Breast epithelium (tissue), 4 donors: ENCODE measurements at regions not wholly inside any gene's neighbourhood (a gene's known extent, or its start where the extent isn't known, plus 50 kb on each side); places are given as distances from the start of the nearest gene placed in this dataset.

ENCODE experiments used
- DNase-seq, 2 donors: peaks; one replicate each; pipeline ENCODE4 v3.0.0-alpha.2; 2019; ENCODE audit warnings: low spot score in 2 of 2
- H3K27ac ChIP-seq, 2 donors: fragments of 200-600 bp; sonication (generic) in 1 of 2; one replicate each; pipeline ENCODE4 v1.5.1; 2016 to 2019; ENCODE audit warnings: mild to moderate bottlenecking in 1 of 2
- H3K27me3 ChIP-seq, 2 donors: fragments of 200-600 bp; sonication (generic) in 1 of 2; one replicate each; pipeline versions ENCODE4 v1.5.1 to v1.6.0; 2017 to 2019; ENCODE audit warnings: control low read depth in 1 of 2, mild to moderate bottlenecking in 1 of 2
- H3K36me3 ChIP-seq: fragments of 200-600 bp; one replicate; pipeline ENCODE4 v1.5.1; 2019
- H3K4me1 ChIP-seq, 2 donors: fragments of 200-600 bp; sonication (generic); one replicate each; pipeline ENCODE4 v1.5.1; 2016 to 2019; ENCODE audit warnings: control low read depth in 1 of 2
- H3K4me3 ChIP-seq, 3 donors: fragments of 200-600 bp; sonication (generic); 1 replicate in 2 of 3; 2 replicates in 1 of 3; pipeline ENCODE4 v1.5.1; 2016 to 2019; ENCODE audit warnings: mild to moderate bottlenecking in 3 of 3, moderate library complexity in 2 of 3
- H3K9me3 ChIP-seq, 2 donors: fragments of 200-600 bp; sonication (generic) in 1 of 2; one replicate each; pipeline ENCODE4 v1.5.1; 2016 to 2019; ENCODE audit warnings: control low read depth in 1 of 2
- POLR2A ChIP-seq: fragments of 450-650 bp; IDR thresholded peaks from one replicate; pipeline ENCODE4 v1.6.1; 2016; ENCODE audit warnings: antibody characterized with exemption, mild to moderate bottlenecking, moderate library complexity
- POLR2AphosphoS5 ChIP-seq, 3 donors: sonication (generic); formaldehyde crosslinking; IDR thresholded peaks; one replicate each; pipeline ENCODE4 v1.6.1; 2017; ENCODE audit warnings: antibody characterized with exemption in 3 of 3
- intact Hi-C: fragments of 100-400 bp; cut with DNase I; formaldehyde crosslinking; loops from one replicate; pipeline ENCODE4 v1.15.1; 2023; ENCODE audit warnings: low total_unique reads
- TF ChIP-seq, protein P1 (sequence below), 3 donors: fragments of 450-650 bp; IDR thresholded peaks; one replicate each; pipeline ENCODE4 v1.5.1; 2016 to 2017; ENCODE audit warnings: antibody characterized with exemption in 3 of 3, mild to moderate bottlenecking in 3 of 3, moderate library complexity in 3 of 3

DNA sequence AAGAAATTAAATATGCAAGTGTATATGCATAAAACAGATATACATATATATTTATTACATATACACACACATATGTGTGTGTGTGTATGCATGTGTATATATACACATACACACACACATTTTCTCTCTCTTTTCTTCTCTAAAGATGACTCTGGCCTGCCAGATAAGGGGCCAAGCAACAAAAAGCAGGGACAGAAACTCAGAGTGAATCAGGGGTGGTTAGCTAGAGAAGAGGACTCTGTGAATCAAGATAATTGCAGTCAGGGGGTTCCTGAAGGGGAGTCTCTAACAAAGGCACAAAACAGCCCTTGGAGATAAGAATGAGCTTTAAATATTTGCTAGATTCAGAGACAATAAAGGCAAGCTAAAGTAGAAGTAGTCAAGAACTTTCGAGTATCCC lies 650.5 kb downstream of the UTRN start:
- Histone ChIP-seq H3K27ac (no peak overlapping the region), H3K27me3 (no peaks in the 10 kb centered on the region), H3K36me3 (no peaks in the 10 kb centered on the region), H3K9me3 (no peaks in the 10 kb centered on the region), H3K4me1 (no peaks in the 10 kb centered on the region), H3K4me3 (no peak overlapping the region)
- DNase-seq, result no peak
- TF ChIP-seq, protein P1, sequence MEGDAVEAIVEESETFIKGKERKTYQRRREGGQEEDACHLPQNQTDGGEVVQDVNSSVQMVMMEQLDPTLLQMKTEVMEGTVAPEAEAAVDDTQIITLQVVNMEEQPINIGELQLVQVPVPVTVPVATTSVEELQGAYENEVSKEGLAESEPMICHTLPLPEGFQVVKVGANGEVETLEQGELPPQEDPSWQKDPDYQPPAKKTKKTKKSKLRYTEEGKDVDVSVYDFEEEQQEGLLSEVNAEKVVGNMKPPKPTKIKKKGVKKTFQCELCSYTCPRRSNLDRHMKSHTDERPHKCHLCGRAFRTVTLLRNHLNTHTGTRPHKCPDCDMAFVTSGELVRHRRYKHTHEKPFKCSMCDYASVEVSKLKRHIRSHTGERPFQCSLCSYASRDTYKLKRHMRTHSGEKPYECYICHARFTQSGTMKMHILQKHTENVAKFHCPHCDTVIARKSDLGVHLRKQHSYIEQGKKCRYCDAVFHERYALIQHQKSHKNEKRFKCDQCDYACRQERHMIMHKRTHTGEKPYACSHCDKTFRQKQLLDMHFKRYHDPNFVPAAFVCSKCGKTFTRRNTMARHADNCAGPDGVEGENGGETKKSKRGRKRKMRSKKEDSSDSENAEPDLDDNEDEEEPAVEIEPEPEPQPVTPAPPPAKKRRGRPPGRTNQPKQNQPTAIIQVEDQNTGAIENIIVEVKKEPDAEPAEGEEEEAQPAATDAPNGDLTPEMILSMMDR (IDR thresholded peaks at IDR 0.05), result no peak
- TF ChIP-seq POLR2AphosphoS5 (IDR thresholded peaks at IDR 0.05), result no peak
- no peak for TF ChIP-seq POLR2A
- intact Hi-C loops, result no loop called here

DNA sequence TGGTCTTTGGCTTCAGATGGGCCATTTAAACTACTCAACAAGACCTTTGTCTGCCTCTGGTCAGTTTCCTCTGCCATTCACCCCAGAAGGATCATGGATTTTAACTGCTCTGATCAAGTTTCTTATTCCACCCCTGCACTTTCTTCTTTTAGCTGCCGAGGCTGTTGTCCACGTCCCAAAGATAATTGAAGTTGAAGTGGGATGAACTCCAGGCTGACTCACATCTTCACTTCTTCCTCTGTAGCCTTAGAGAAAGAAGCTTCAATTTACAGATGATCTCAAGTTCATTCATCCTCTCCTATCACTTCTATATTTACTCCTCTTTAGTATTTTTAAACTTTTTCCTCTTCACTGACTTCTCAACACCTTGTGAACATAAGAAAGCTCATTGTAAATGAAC lies 651.6 kb downstream of the UTRN start:
- intact Hi-C loops, result no loop called here
- H3K9me3 ChIP-seq, result no peaks in the 10 kb centered on the region
- TF ChIP-seq POLR2A (no peak), POLR2AphosphoS5 (IDR thresholded peaks at IDR 0.05) (no peak)
- TF ChIP-seq, protein P1 (IDR thresholded peaks at IDR 0.05), result no peak

DNA sequence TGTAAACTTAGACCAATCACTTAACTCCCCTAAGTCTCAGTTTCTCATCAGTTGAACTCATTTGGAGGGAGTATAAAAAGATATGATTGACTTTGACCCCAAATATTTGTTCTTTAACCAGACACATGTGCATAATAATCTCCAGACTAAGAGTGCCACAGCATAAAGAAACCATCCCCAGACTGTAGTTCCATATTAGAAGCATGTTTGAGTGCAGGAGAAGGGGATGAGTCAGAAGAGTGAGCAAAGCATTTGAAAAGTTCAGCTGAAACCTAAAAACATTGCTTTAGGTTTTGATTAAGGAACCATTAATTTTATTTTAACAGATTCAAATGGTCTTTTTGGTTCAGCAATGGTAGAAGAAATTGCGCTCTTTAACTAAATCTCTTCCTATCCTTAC lies 654.8 kb downstream of the UTRN start:
- Histone ChIP-seq H3K36me3 (no peaks in the 10 kb centered on the region), H3K27ac (no peak overlapping the region), H3K4me3 (no peak overlapping the region), H3K27me3 (no peaks in the 10 kb centered on the region), H3K4me1 (no peaks in the 10 kb centered on the region), H3K9me3 (no peaks in the 10 kb centered on the region)
- TF ChIP-seq POLR2A (no peak), POLR2AphosphoS5 (IDR thresholded peaks at IDR 0.05) (no peak)
- TF ChIP-seq, protein P1 (IDR thresholded peaks at IDR 0.05), result no peak
- intact Hi-C loops, result no loop called here
- DNase-seq, result no peak

More for the DNA sequence above, 651.6 kb downstream of the UTRN start:
- Histone ChIP-seq H3K36me3 (no peaks in the 10 kb centered on the region), H3K4me3 (no peak overlapping the region), H3K4me1 (no peaks in the 10 kb centered on the region), H3K27ac (no peak overlapping the region), H3K27me3 (no peaks in the 10 kb centered on the region)
- no peak for DNase-seq

DNA sequence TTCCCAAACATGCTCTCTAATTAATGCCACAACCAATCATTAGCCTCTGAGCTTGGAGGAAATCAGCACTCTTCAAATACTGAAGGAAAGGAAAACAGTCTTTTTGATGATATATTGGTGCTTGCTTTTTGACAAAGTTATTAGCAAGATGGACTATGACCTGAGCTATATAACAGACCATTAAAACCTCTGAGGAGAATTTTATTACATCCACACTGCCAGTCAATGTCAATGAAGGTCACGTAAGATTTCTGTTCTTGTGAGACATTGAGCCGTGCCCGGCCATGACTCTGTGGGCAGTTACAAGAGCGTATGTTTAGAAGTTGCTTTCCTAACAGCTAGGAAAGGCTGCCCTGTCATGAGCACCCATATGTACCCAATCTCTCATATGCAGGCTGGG lies 659.0 kb downstream of the UTRN start:
- H3K4me1 ChIP-seq, result no peaks in the 10 kb centered on the region
- no peaks in the 10 kb centered on the region for H3K9me3 ChIP-seq
- intact Hi-C loops, result no loop called here
- no peak overlapping the region for H3K4me3 ChIP-seq
- TF ChIP-seq POLR2A (no peak), POLR2AphosphoS5 (IDR thresholded peaks at IDR 0.05) (no peak)
- TF ChIP-seq, protein P1 (IDR thresholded peaks at IDR 0.05), result no peak
- no peak for DNase-seq
- no peak overlapping the region for H3K27ac ChIP-seq
- no peaks in the 10 kb centered on the region for H3K27me3 ChIP-seq
- no peaks in the 10 kb centered on the region for H3K36me3 ChIP-seq

DNA sequence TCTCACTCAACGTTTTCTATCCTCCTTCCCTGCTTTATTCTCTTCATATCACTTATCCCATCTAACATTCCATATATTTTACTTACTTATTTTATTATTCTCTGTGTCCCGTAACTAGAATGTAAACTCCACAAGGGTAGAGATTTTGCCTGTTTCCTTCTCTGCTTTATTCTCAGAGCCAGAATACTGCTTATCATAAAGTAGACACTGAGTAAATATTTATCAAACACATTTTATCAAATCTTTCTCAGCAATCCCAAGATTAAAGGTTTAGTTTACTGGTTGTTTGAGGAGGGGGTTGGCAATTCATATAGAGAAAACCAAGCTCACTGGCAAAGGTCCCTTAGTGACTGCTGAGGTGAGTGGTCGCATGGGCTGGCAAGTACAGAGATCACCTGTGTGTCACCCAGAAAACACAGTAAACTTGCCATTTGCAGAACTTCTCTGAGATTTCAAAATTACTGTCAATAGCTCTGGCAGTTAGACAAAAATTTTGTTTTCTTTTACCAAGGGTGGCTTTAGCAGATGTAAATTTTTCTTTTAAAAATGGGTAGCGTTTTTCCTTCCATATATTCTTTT lies 662.4 kb downstream of the UTRN start:
- no peaks in the 10 kb centered on the region for H3K27me3 ChIP-seq
- no peaks in the 10 kb centered on the region for H3K36me3 ChIP-seq
- H3K27ac ChIP-seq, result no peak overlapping the region
- TF ChIP-seq POLR2AphosphoS5 (IDR thresholded peaks at IDR 0.05) (no peak), POLR2A (no peak)
- TF ChIP-seq, protein P1 (IDR thresholded peaks at IDR 0.05), result no peak
- H3K9me3 ChIP-seq, result no peaks in the 10 kb centered on the region
- no peak overlapping the region for H3K4me3 ChIP-seq
- intact Hi-C loops, result no loop called here
- no peaks in the 10 kb centered on the region for H3K4me1 ChIP-seq
- DNase-seq, result no peak
